ENCODE measurements at regions not wholly inside any gene's neighbourhood (a gene's known extent, or its start where the extent isn't known, plus 50 kb on each side); places are given as distances from the start of the nearest gene placed in this dataset.

- TF ChIP-seq UBTF (IDR thresholded peaks at IDR 0.05; ENCODE audit: borderline replicate concordance in 1 of 2, low read depth in 2 of 2, low read length in 2 of 2) (no peak), ZNF551 (CRISPR knock-in tag; IDR thresholded peaks at IDR 0.05) (no peak)
Measured at GRCh38 chr7:94324380-94325121, 70.1 kb upstream of the COL1A2 start (continued).

GRCh38 chr7:94325122-94325475, 69.6 kb upstream of the COL1A2 start:
- Histone ChIP-seq H3K4me1 (replicated peaks in 1 of 2; ENCODE audit: control insufficient read depth in 2 of 2, insufficient read depth in 2 of 2, low read length in 2 of 2) (no peaks in the 10 kb centered on the region), H3K4me3 (no peak overlapping the region), H3K27me3 (ENCODE audit: control insufficient read depth in 2 of 2, insufficient read depth in 2 of 2, low read length in 2 of 2) (no peaks in the 10 kb centered on the region), H2AFZ (ENCODE audit: low read depth, low read length) (no peak overlapping the region), H3K27ac (ENCODE audit: extremely low read depth, low read depth, low read length) (no peak overlapping the region), H3K9ac (ENCODE audit: insufficient read depth in 1 of 2, low read depth in 2 of 2, low read length in 2 of 2) (no peak overlapping the region), H3K79me2 (ENCODE audit: control insufficient read depth, insufficient read depth, low read length) (no peaks in the 10 kb centered on the region), H3K36me3 (ENCODE audit: control insufficient read depth, insufficient read depth, low read length) (no peaks in the 10 kb centered on the region), H3K9me3 (replicated peaks; ENCODE audit: control insufficient read depth, insufficient read depth, low read depth, low read length) (no peaks in the 10 kb centered on the region), H4K20me1 (replicated peaks; ENCODE audit: control insufficient read depth, insufficient read depth, low read length) (no peaks in the 10 kb centered on the region), H3K9me1 (ENCODE audit: control insufficient read depth, insufficient read depth, low read length) (no peaks in the 10 kb centered on the region), H3K4me2 (ENCODE audit: insufficient read depth, low read length) (no peak overlapping the region)
- POLR2A ChIA-PET: interaction anchor here (0.6 to 1.2 kb wide), 2 partner anchors 19 to 375 kb away, joined by 3 read pairs; no protein-coding TSS in a partner anchor
- TF ChIP-seq ZNF23 (CRISPR knock-in tag; IDR thresholded peaks at IDR 0.05) (no peak), POLR2AphosphoS2 (IDR thresholded peaks at IDR 0.05; ENCODE audit: low read length) (no peak), HDAC8 (tag; IDR thresholded peaks at IDR 0.05) (no peak), ZNF274 (IDR thresholded peaks at IDR 0.05; ENCODE audit: borderline replicate concordance, low read depth, low read length) (no peak), KDM2B (CRISPR knock-in tag; IDR thresholded peaks at IDR 0.05) (no peak), HNRNPUL1 (IDR thresholded peaks at IDR 0.05; ENCODE audit: low read length) (no peak), PRDM10 (IDR thresholded peaks at IDR 0.05; ENCODE audit: partially characterized antibody) (no peak), ZNF24 (IDR thresholded peaks at IDR 0.05) (peak; percentile 25; the same call in 1 of the 2 replicates)
- TF ChIP-seq, protein P1, sequence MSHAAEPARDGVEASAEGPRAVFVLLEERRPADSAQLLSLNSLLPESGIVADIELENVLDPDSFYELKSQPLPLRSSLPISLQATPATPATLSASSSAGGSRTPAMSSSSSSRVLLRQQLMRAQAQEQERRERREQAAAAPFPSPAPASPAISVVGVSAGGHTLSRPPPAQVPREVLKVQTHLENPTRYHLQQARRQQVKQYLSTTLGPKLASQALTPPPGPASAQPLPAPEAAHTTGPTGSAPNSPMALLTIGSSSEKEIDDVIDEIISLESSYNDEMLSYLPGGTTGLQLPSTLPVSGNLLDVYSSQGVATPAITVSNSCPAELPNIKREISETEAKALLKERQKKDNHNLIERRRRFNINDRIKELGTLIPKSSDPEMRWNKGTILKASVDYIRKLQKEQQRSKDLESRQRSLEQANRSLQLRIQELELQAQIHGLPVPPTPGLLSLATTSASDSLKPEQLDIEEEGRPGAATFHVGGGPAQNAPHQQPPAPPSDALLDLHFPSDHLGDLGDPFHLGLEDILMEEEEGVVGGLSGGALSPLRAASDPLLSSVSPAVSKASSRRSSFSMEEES (CRISPR knock-in tag; IDR thresholded peaks at IDR 0.05): peak; percentile 74
- in situ Hi-C loops (cut with MboI) (no loop called here), intact Hi-C loops (cut with micrococcal nuclease) (no loop called here)
- ATAC-seq: no peak
- 6% methylated on average over 3 of the region's 3 CpGs for WGBS (ENCODE audit: insufficient coverage, low coverage, missing lambda C conversion rate)
- BruUV-seq (replicated peaks): no TSS peak
- no peak for FAIRE-seq
- DNase-seq (ENCODE audit: extremely low read depth in 1 of 4, low spot score in 3 of 4): no peak
- CTCF ChIA-PET (ENCODE audit: low intra/inter-chr PET ratio): no interaction called here
